Iris pigment epithelial cell (primary cell): ENCODE measurements at regions not wholly inside any gene's neighbourhood (a gene's known extent, or its start where the extent isn't known, plus 50 kb on each side); places are given as distances from the start of the nearest gene placed in this dataset.
"Not testable (repeated sequence)": the region's sequence is repeated elsewhere in the genome, so short reads cannot be mapped to it uniquely, and the experiment has no call there.

Experiments
- DNase-seq: peaks from one replicate; pipeline ENCODE4 v3.0.0-alpha.2; 2011; ENCODE audit warnings: low read depth

GRCh38 chr3:145182196-145182911 is 978.6 kb downstream of the PLOD2 start:
- DNase-seq = peak; percentile 26

- DNase-seq = peak; percentile 79
These were observed 977.7 kb downstream of the PLOD2 start for GRCh38 chr3:145183261-145183660.

DNA sequence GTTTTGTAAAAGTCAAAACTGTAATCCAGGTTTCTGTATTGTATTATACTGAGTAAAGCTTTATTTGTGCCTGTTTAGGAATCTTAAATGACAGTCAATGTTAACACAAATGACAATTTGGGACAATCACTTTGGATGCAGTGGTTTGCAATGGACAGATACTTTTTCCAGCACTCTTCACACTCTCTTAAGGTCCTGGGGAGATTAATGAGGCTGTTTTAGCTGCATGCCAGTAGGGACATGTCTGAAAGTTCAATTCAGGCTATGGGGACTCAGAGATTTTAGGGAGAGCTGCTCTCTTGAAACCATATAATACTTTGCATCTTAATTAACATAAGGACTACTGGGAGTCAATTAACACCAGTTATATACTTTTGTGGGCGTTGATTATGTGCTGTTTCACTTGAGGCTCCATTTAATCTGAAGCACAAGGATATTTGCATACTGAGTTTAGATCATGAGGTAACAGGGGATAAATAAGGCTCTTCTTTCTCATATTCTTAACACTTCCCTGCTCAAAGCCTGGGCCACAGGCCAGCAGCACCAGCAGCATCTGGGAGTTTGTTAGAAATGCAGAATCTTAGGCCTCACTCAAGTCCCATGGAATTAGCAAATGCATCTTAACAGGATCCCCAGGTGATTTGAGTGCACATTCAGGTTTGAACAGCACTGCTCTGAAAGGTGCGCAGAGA is 972.8 kb downstream of the PLOD2 start:
- DNase-seq = no peak

GRCh38 chr3:145190138-145190537 is 970.8 kb downstream of the PLOD2 start:
- no peak for DNase-seq

DNA sequence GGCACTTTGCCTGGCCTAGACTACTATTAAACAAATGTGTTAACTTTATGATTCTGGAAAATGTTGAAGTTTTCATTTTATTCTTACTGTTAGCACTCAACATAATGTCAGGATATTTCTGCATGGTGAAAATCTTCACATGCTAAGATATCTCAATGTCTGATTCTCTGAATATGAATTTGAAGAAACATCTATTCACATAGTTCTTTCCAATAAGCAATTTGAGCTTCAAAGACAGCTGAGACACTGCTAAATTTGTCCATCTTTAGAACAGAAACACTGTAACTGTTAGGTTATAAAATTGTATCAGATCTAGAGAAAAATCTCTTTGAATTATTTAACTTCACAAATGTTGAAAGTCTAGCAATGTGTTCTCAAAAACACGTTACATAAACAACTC is 970.2 kb downstream of the PLOD2 start:
- DNase-seq = no peak

DNA sequence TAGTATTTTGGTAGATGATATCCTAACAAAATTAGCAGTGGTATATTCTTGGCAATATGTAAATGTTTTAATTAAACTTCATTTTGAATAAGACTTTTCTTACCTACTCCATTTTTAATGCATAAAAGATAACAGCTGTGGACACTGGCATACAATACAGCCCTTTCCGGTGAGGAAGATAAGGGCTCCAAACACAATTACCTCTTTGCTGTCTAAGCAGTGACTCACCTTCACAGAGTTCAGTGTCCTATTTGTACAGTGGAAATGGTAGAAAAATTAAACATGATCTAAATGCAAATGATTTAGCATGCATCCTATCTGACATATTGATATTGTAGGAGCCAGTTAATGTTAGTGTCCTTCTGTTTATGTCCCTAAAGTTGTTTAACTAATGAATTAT is 969.4 kb downstream of the PLOD2 start:
- peak; percentile 19 for DNase-seq

GRCh38 chr3:145197051-145197820 is 963.7 kb downstream of the PLOD2 start:
- DNase-seq = no peak

DNA sequence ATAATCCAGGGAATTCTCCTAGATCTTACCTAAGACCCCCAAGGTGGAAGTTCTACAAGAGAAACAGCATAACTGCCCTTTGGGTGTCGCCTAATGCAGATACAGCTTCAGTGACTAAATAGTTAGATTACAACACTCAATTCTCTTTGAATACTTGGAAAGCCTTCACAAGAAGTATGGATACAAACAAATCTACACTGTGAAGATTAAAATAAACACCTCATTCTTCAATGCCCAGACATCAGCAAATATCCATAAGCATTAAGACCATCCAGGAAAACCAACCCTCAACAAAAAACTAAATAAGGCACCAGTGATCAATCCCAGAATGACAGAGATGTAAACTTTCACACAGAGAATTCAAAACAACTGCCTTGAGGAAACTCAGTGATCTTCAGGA is 963.2 kb downstream of the PLOD2 start:
- DNase-seq = no peak

- no peak for DNase-seq
These were observed 951.4 kb downstream of the PLOD2 start for GRCh38 chr3:145209561-145209960.

GRCh38 chr3:145219355-145220235 is 941.4 kb downstream of the PLOD2 start:
- DNase-seq = peak; percentile 57

DNA sequence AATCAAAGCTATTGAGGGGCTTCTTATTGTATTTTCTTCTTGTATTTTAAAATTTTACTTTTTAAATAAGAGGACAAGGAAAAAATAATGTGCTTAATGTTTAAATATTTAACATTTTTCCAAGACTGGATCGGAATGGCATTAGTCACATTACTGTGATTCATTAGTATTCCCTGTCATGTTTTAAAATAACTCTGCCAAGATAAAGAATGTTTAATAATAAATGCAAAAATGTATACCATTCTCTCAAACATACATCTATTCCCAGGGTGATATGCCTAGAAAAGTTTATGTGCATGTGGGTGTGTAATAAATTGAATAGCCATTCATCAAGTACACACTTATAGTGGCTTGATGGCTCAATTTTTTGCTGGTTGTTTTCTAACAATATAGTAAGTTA is 936.1 kb downstream of the PLOD2 start:
- no peak for DNase-seq

GRCh38 chr3:145243875-145244274 is 917.1 kb downstream of the PLOD2 start:
- peak; percentile 94 for DNase-seq

DNA sequence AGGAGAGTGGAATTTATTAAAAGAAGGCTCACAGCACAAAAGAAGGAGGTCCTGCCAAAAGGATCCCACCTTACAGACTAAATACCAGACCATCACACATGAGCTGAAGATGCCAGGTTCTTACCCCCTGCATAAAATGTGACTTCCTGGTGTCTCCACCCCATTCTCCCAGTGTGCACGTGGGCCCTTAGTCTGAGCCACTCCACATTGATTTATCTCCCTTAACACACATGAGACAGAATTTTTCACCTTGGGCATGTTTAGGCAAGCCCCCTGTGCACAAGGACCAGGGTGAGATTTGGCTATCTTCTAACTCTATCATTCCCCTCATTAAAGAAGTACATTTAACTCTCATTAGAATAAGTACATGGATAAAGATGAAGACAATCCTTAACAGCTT is 916.7 kb downstream of the PLOD2 start:
- no peak for DNase-seq

DNA sequence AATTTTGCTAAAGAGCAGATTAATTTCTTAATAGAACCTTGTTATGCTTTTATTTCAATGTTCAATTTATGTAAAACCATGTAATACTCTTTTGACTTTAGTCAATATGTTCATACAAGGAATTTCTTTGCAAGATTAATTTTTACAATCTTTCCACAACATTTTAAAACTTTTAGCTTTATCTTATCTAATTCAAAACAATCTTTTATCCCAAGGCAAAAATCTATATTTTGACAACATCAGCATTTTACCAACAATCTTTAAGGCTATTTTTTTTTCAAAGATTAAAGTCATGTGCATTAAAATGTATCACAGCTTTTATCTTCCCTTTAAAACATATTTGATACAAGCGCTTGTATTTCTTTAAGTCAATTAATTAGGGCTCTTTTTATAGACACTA is 914.7 kb downstream of the PLOD2 start:
- DNase-seq = no peak

GRCh38 chr3:145248928-145249327 is 912.1 kb downstream of the PLOD2 start:
- DNase-seq = no peak

DNA sequence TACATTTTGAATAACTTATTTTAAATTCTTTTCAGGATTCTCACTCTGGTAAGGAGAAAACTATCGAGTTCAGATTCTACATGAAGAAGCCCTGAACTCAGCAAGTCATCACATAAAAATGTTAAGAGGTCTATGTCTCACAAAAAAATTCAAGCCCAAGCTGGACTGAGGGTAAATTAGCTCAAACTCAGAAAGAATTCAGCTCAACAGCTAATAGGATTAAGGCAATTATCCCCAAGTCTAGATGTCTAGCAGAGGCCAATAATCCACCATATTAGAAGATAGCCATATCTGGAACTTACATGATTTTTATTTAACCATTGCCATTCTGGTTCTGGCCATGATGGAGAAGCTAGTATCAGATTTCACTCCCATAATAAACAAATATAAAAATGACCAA is 909.7 kb downstream of the PLOD2 start:
- DNase-seq = no peak

DNA sequence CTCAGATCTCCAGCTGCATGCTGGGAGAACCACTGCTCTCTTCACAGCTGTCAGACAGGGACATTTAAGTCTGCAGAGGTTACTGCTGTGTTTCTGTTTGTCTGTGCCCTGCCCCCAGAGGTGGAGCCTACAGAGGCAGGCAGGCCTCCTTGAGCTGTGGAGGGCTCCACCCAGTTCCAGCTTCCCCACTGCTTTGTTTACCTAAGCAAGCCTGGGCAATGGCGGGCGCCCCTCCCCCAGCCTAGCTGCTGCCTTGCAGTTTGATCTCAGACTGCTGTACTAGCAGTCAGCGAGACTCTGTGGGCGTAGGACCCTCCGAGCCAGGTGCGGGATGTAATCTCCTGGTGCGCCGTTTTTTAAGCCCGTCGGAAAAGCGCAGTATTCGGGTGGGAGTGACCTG is 903.0 kb downstream of the PLOD2 start:
- DNase-seq = not testable (repeated sequence)

- no peak for DNase-seq
These were observed 901.7 kb downstream of the PLOD2 start for GRCh38 chr3:145259166-145259880.

DNA sequence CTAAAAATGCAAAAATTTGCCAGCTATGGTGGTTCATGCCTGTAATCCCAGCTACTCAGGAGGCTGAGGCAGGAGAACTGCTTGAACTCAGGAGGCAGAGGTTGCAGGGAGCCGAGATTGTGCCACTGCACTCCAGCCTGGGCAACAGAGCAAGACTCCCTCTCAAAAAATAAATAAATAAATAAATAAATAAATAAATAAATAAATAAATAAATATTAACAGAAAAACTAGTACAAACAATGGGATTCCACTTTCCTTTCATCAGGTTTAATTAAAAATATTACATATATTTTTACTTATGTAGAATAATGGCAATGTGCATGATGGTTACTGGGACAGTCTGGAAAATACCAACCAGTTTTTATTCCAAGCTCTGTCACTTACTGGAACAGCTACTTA is 897.5 kb downstream of the PLOD2 start:
- not testable (repeated sequence) for DNase-seq

DNA sequence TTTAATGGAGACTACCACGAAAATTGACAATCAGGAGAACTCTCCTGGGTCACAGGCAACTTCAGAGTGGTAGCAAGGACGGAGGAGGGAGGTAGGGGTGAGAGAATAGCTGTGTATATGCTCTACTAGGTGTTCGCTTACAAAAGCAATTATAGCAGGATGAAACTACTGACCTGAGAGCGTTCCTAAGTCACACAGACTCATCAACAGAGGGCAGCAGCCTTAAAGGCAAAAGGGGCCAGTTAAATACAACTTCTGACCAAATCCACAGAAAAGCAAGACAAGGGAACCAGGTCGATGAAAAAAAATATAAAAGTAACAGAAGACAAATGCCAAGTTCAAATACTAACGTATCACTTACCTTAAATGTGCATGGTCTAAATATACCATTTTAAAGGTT is 894.6 kb downstream of the PLOD2 start:
- no peak for DNase-seq

GRCh38 chr3:145269106-145269505 is 891.9 kb downstream of the PLOD2 start:
- DNase-seq = no peak
